ENCODE measurements at regions not wholly inside any gene's neighbourhood (a gene's known extent, or its start where the extent isn't known, plus 50 kb on each side); places are given as distances from the start of the nearest gene placed in this dataset.
"Not testable (repeated sequence)": the region's sequence is repeated elsewhere in the genome, so short reads cannot be mapped to it uniquely, and the experiment has no call there.

GRCh38 chr20:40895182-40895581 is 133.4 kb upstream of the TOP1 start:
- no peak for DNase-seq

- DNase-seq, result no peak
Measured at GRCh38 chr20:40896814-40897700, 131.6 kb upstream of the TOP1 start.

GRCh38 chr20:40899344-40899743 is 129.3 kb upstream of the TOP1 start:
- DNase-seq, result no peak

- DNase-seq, result no peak
Measured at GRCh38 chr20:40900666-40901215, 127.9 kb upstream of the TOP1 start.

- no peak for DNase-seq
Measured at GRCh38 chr20:40902661-40903060, 126.0 kb upstream of the TOP1 start.

- DNase-seq, result no peak
Measured at GRCh38 chr20:40908309-40908708, 120.3 kb upstream of the TOP1 start.

- DNase-seq, result not testable (repeated sequence)
Measured at GRCh38 chr20:40909489-40909888, 119.1 kb upstream of the TOP1 start.

GRCh38 chr20:40910436-40910835 is 118.2 kb upstream of the TOP1 start:
- not testable (repeated sequence) for DNase-seq

- DNase-seq, result not testable (repeated sequence)
Measured at GRCh38 chr20:40911152-40911551, 117.5 kb upstream of the TOP1 start.

- DNase-seq, result no peak
Measured at GRCh38 chr20:40913224-40914185, 115.1 kb upstream of the TOP1 start.

- no peak for DNase-seq
Measured at GRCh38 chr20:40915756-40916155, 112.9 kb upstream of the TOP1 start.

- no peak for DNase-seq
Measured at GRCh38 chr20:40916276-40916675, 112.3 kb upstream of the TOP1 start.

GRCh38 chr20:40920291-40920690 is 108.3 kb upstream of the TOP1 start:
- no peak for DNase-seq

- DNase-seq, result no peak
Measured at GRCh38 chr20:40922865-40923264, 105.8 kb upstream of the TOP1 start.

- DNase-seq, result no peak
Measured at GRCh38 chr20:40925829-40926510, 102.7 kb upstream of the TOP1 start.

GRCh38 chr20:40926928-40927327 is 101.7 kb upstream of the TOP1 start:
- no peak for DNase-seq

- DNase-seq, result no peak
Measured at GRCh38 chr20:40930561-40930960, 98.1 kb upstream of the TOP1 start.

- DNase-seq, result no peak
Measured at GRCh38 chr20:40931410-40932044, 97.1 kb upstream of the TOP1 start.

GRCh38 chr20:40932436-40932835 is 96.2 kb upstream of the TOP1 start:
- no peak for DNase-seq

- no peak for DNase-seq
Measured at GRCh38 chr20:40933758-40934157, 94.9 kb upstream of the TOP1 start.

GRCh38 chr20:40938020-40938419 is 90.6 kb upstream of the TOP1 start:
- no peak for DNase-seq

- DNase-seq, result no peak
Measured at GRCh38 chr20:40939667-40940066, 89.0 kb upstream of the TOP1 start.
